ENCODE measurements at regions not wholly inside any gene's neighbourhood (a gene's known extent, or its start where the extent isn't known, plus 50 kb on each side); places are given as distances from the start of the nearest gene placed in this dataset.
"Not testable (repeated sequence)": the region's sequence is repeated elsewhere in the genome, so short reads cannot be mapped to it uniquely, and the experiment has no call there.

DNA sequence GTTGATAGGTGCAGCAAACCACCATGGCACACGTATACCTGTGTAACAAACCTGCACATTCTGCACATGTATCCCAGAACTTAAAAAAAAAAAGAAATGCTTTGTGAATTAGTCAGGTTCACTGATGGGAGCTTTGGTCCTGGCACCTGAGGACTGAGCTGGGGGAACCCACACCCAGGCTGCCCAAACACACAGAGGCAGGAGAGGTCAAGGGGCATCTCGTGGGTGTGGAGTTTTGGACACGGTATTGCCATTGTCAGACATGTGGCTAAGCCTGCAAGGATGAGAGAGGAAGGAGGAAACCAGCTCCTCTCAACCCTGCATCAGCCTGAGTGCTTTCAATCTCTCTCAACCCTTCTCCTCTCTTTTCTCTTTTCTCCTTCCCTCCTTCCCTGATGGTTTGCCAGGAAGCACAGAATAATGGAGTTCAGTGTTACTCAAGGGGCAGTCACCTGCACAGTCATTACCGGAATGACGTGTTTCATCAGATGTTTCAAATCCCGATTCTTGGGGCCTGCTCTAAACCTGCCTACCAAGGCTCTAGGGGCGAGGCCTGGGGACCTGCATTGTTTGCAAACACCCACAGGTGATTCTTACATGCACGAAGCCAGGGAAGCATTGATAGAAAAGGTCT lies 89.9 kb upstream of the NEDD9 start:
- H3K9me3 ChIP-seq (ENCODE audit: control insufficient read depth, low read length, poor library complexity, severe bottlenecking) = no peaks in the 10 kb centered on the region
- ATAC-seq = no peak
- H3K4me1 Mint-ChIP-seq = peaks cover 53% of the 10 kb centered on the region
- no peak overlapping the region for H3K4me3 Mint-ChIP-seq
- peaks cover 7% of the 10 kb centered on the region for H3K36me3 Mint-ChIP-seq (ENCODE audit: low read depth)
- H3K27me3 Mint-ChIP-seq = no peaks in the 10 kb centered on the region
- no peak for DNase-seq
- H3K27ac Mint-ChIP-seq = peak overlapping the region; percentile 96

DNA sequence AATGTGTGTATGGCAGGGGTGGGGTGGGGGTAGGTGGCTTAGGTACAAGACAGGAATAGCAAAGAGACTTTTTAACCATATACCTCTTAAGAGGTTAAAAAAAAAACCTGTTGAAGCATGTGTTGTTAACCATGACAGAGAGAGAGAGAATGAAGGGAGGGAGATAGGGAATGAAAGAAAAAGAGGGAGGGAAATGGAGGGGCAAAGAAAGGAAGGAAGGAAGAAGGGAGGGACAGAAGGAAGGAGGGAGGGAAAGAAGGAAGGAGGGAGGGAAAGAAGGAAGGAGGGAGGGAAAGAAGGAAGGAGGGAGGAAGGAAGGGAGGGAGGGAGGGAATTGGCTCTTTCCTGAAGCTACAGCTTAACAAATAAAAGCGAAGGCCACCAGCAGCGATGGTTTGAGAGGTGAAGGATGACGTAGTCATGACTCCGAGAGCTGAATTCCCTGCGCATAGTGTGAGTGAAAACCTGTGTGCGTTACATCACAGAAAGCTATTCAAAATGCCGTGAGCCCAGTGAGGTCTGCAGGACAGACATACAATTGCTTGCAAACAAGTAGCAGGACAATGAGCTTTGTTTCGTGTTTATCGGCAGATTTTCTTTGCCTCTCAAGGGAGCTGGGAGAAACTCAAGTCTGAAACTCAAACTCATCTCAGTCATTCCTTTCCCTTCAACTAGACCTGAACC lies 88.6 kb upstream of the NEDD9 start:
- H3K4me3 Mint-ChIP-seq = no peak overlapping the region
- H3K27ac Mint-ChIP-seq = peak overlapping the region; percentile 96
- no peaks in the 10 kb centered on the region for H3K27me3 Mint-ChIP-seq
- H3K9me3 ChIP-seq (ENCODE audit: control insufficient read depth, low read length, poor library complexity, severe bottlenecking) = no peaks in the 10 kb centered on the region
- DNase-seq (no peak), ATAC-seq (no peak)
- peaks cover 8% of the 10 kb centered on the region for H3K36me3 Mint-ChIP-seq (ENCODE audit: low read depth)
- peaks cover 49% of the 10 kb centered on the region for H3K4me1 Mint-ChIP-seq

- no peaks in the 10 kb centered on the region for H3K9me3 ChIP-seq (ENCODE audit: control insufficient read depth, low read length, poor library complexity, severe bottlenecking)
- H3K27me3 Mint-ChIP-seq = no peaks in the 10 kb centered on the region
- H3K36me3 Mint-ChIP-seq (ENCODE audit: low read depth) = peaks cover 8% of the 10 kb centered on the region
- H3K4me1 Mint-ChIP-seq = peaks cover 40% of the 10 kb centered on the region
- ATAC-seq = no peak
- no peak for DNase-seq
- peak overlapping the region; percentile 3 for H3K4me3 Mint-ChIP-seq
- H3K27ac Mint-ChIP-seq = peak overlapping the region; percentile 96
Measured at GRCh38 chr6:11318835-11319813, 86.7 kb upstream of the NEDD9 start.

GRCh38 chr6:11317885-11318771 lies 85.7 kb upstream of the NEDD9 start:
- peak; percentile 94 for ATAC-seq
- H3K27me3 Mint-ChIP-seq = no peaks in the 10 kb centered on the region
- DNase-seq = peak; percentile 31 to 70 (median 50)
- H3K4me1 Mint-ChIP-seq = peaks cover 38% of the 10 kb centered on the region
- peak overlapping the region; percentile 77 for H3K4me3 Mint-ChIP-seq
- H3K36me3 Mint-ChIP-seq (ENCODE audit: low read depth) = peaks cover 11% of the 10 kb centered on the region
- H3K27ac Mint-ChIP-seq = peak overlapping the region; percentile 96
- H3K9me3 ChIP-seq (ENCODE audit: control insufficient read depth, low read length, poor library complexity, severe bottlenecking) = no peaks in the 10 kb centered on the region

DNA sequence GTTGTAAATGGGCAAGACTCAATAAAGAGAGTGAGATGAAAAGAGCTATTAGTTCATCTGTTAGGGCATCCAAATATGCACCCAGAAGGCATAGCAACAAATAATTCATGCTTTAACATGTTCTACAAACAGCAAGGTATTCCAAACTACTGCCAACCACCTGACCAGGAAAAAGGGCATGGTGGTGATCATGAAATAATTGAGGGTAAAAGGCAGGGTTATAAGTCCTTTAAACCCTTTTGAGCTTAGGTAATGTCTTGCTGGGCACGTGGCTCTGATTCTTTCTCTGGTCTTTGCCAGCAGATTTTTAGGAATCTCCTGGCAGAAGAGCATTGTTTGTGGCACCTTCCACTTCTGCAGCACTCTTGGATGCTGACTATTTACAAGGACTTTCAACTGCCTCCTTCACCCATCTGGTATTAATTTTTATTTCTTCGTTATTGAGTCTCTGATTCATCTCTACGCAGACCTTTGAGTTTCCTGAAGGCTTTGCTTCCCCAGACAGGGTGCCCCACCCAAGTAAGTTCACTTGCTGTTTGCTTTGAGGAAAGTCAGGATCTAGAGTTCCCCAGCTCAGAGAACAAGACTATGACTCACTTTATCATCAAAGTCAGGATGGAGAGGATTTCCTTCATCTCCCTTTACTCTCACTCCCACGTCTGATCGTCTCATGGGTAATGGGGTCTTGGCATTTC lies 83.4 kb upstream of the NEDD9 start:
- DNase-seq (no peak), ATAC-seq (no peak)
- no peaks in the 10 kb centered on the region for H3K9me3 ChIP-seq (ENCODE audit: control insufficient read depth, low read length, poor library complexity, severe bottlenecking)
- Mint-ChIP-seq H3K4me3 (no peak overlapping the region), H3K27me3 (no peaks in the 10 kb centered on the region), H3K27ac (peak overlapping the region; percentile 96), H3K4me1 (peaks cover 36% of the 10 kb centered on the region), H3K36me3 (ENCODE audit: low read depth) (peaks cover 15% of the 10 kb centered on the region)

- H3K27me3 Mint-ChIP-seq = no peaks in the 10 kb centered on the region
- no peak overlapping the region for H3K27ac Mint-ChIP-seq
- DNase-seq (no peak), ATAC-seq (no peak)
- H3K36me3 Mint-ChIP-seq (ENCODE audit: low read depth) = peaks cover 15% of the 10 kb centered on the region
- H3K4me3 Mint-ChIP-seq = peak overlapping the region; percentile 5
- peaks cover 26% of the 10 kb centered on the region for H3K4me1 Mint-ChIP-seq
- H3K9me3 ChIP-seq (ENCODE audit: control insufficient read depth, low read length, poor library complexity, severe bottlenecking) = no peaks in the 10 kb centered on the region
Measured at GRCh38 chr6:11313207-11313606, 80.7 kb upstream of the NEDD9 start.

GRCh38 chr6:11311970-11312369 lies 79.5 kb upstream of the NEDD9 start:
- H3K4me3 Mint-ChIP-seq = no peak overlapping the region
- peaks cover 16% of the 10 kb centered on the region for H3K36me3 Mint-ChIP-seq (ENCODE audit: low read depth)
- H3K4me1 Mint-ChIP-seq = peaks cover 19% of the 10 kb centered on the region
- no peak for DNase-seq
- ATAC-seq = no peak
- H3K27me3 Mint-ChIP-seq = no peaks in the 10 kb centered on the region
- H3K27ac Mint-ChIP-seq = no peak overlapping the region
- H3K9me3 ChIP-seq (ENCODE audit: control insufficient read depth, low read length, poor library complexity, severe bottlenecking) = no peaks in the 10 kb centered on the region

DNA sequence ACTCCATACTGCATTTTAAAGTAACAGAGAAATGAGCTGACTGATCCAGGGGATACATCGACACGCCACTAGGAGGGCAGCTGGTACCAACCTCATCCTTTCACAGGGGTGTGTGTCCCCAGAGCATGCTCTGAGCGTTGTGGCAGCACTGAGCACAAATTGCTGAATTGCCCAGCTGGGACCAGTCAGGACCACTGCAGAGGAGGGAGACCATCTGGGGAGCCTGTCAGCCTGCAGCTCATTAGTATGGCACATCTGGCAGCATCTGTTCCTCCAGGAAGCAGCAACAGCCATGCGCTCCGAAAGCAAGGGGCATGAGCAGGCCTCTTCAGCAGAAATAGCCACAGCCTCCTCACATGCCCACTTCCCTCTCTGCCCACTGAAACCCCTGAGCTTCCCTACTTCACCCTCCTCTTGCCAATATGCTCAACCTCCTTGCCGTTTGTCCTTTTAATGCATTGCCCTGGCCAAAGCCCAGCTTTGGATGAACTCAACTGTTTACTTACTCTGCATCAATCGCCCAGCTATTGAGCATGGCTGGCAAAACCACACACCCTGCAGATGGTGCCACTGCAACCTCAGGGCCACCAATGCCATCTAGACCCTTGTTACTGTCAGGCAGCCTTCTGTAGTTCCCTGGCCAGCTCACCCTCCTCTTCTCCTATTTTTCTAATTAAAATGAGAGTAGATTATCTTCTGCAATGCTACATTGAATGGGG lies 77.6 kb upstream of the NEDD9 start:
- H3K27ac Mint-ChIP-seq = no peak overlapping the region

DNA sequence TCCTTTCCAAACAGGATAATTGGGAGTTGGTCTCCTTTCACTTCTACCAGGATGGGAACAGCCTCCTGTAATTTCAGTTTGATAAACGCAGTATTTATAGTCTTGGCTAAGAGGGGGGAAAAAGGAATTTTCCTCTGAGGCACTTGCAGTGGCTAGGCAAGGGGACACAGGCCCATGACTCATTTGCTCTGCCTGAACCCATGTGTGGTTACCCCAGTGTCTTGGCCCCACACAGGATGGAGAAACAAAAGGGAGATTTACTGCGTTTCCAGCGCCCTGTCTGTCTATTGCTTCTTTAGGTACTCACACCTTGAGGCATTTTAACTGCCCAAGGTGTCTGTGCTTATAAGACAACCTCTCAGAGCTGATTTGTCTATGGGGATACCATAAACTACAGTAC lies 74.8 kb upstream of the NEDD9 start:
- peak overlapping the region; percentile 24 for H3K27ac Mint-ChIP-seq
- peaks cover 21% of the 10 kb centered on the region for H3K4me1 Mint-ChIP-seq
- no peak for DNase-seq
- ATAC-seq = no peak
- peaks cover 15% of the 10 kb centered on the region for H3K36me3 Mint-ChIP-seq (ENCODE audit: low read depth)
- H3K9me3 ChIP-seq (ENCODE audit: control insufficient read depth, low read length, poor library complexity, severe bottlenecking) = no peaks in the 10 kb centered on the region
- H3K27me3 Mint-ChIP-seq = no peaks in the 10 kb centered on the region
- no peak overlapping the region for H3K4me3 Mint-ChIP-seq

More for the DNA sequence above, 77.6 kb upstream of the NEDD9 start:
- no peak for DNase-seq
- ATAC-seq = no peak
- no peaks in the 10 kb centered on the region for H3K9me3 ChIP-seq (ENCODE audit: control insufficient read depth, low read length, poor library complexity, severe bottlenecking)
- H3K27me3 Mint-ChIP-seq = no peaks in the 10 kb centered on the region
- H3K4me1 Mint-ChIP-seq = peaks cover 21% of the 10 kb centered on the region
- no peak overlapping the region for H3K4me3 Mint-ChIP-seq
- peaks cover 15% of the 10 kb centered on the region for H3K36me3 Mint-ChIP-seq (ENCODE audit: low read depth)

DNA sequence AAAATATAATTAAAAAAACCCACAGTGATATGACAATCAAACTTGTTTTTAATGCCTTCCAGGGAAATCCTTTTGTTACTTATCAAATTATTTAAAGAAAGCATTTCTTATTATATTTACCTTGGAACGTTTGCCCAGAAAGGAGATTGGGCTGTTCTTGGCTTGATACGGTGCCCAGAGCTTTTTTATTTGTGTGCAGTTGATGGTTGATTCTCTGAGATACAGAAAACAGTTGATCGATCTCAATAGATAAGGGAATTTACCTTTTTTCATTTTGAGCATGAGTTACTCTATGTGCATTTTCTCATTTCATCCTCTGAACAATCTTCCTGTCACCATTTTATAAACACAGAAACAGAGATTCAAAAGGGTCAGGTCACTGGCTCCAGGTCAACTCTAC lies 72.5 kb upstream of the NEDD9 start:
- H3K9me3 ChIP-seq (ENCODE audit: control insufficient read depth, low read length, poor library complexity, severe bottlenecking) = no peaks in the 10 kb centered on the region
- H3K4me3 Mint-ChIP-seq = no peak overlapping the region
- peaks cover 13% of the 10 kb centered on the region for H3K36me3 Mint-ChIP-seq (ENCODE audit: low read depth)
- ATAC-seq (no peak), DNase-seq (no peak)
- H3K27ac Mint-ChIP-seq = no peak overlapping the region
- H3K4me1 Mint-ChIP-seq = peaks cover 15% of the 10 kb centered on the region
- H3K27me3 Mint-ChIP-seq = no peaks in the 10 kb centered on the region

GRCh38 chr6:11299876-11300428 lies 67.5 kb upstream of the NEDD9 start:
- peak overlapping the region; percentile 37 for H3K27ac Mint-ChIP-seq
- not testable (repeated sequence) for H3K4me3 Mint-ChIP-seq; ATAC-seq; H3K27me3 Mint-ChIP-seq; DNase-seq; H3K9me3 ChIP-seq (ENCODE audit: control insufficient read depth, low read length, poor library complexity, severe bottlenecking)
- peaks cover 16% of the 10 kb centered on the region for H3K4me1 Mint-ChIP-seq
- peaks cover 16% of the 10 kb centered on the region for H3K36me3 Mint-ChIP-seq (ENCODE audit: low read depth)
